ENCODE measurements at regions not wholly inside any gene's neighbourhood (a gene's known extent, or its start where the extent isn't known, plus 50 kb on each side); places are given as distances from the start of the nearest gene placed in this dataset.

DNA sequence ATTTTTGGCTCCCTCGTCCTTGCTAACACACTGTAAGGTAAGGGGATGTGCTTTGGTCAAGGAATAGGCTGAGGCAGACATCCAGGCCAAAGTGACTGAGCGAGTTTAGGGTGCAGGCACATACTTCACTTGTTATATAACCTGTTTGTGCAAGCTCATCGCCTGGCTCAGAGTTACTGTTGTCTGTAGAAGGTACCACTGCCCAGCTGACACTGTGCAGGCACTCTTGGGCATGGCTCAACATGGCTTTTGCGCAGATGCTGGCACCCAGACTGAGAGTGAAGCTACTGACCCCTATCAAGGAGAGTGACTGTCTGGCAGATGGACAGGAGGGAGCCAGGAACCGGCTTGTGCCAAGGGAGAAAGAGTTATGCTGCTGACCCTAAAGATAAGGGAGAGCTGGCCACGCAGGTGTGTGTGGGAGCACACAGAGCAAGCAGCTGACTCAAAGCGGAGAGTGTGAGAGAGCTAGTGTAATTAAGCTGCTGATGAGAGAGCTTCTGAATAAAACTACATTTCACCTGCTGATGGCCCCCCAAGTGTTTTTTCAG, 307.3 kb upstream of the USP24 start:
- CTCF ChIA-PET (ENCODE audit: low intra/inter-chr PET ratio, low total read pairs), result no interaction called here
- H3K4me1 ChIP-seq (ENCODE audit: insufficient read depth, low read length), result peaks cover 43% of the 10 kb centered on the region
- H2AFZ ChIP-seq (ENCODE audit: low read length), result no peak overlapping the region
- no peaks in the 10 kb centered on the region for H3K27me3 ChIP-seq (ENCODE audit: control insufficient read depth in 1 of 2, insufficient read depth in 2 of 2, low read length in 2 of 2)
- peak; percentile 22; the same call in 2 of the 3 replicates for ATAC-seq
- H4K20me1 ChIP-seq (ENCODE audit: insufficient read depth, low read length), result no peaks in the 10 kb centered on the region
- no peak overlapping the region for H3K4me2 ChIP-seq (ENCODE audit: low read depth, low read length)
- no peak overlapping the region for H3K27ac ChIP-seq (ENCODE audit: extremely low read length, insufficient read depth, low read length)
- POLR2A ChIA-PET, result interaction anchor here (1.0 to 1.7 kb wide), 2 partner anchors 8 to 93 kb away, joined by 4 read pairs; no protein-coding TSS in a partner anchor
- FAIRE-seq, result no peak
- 73% methylated on average over 7 of the region's 7 CpGs for WGBS (ENCODE audit: low lambda C conversion rate)
- H3K4me3 ChIP-seq (replicated peaks in 1 of 3; ENCODE audit: insufficient read depth in 1 of 3, low read depth in 2 of 3, low read length in 3 of 3), result no peak overlapping the region
- no peak for TF ChIP-seq EHMT2 (IDR thresholded peaks at IDR 0.05; ENCODE audit: borderline replicate concordance, low read depth, low read length)
- TF ChIP-seq, protein P1, sequence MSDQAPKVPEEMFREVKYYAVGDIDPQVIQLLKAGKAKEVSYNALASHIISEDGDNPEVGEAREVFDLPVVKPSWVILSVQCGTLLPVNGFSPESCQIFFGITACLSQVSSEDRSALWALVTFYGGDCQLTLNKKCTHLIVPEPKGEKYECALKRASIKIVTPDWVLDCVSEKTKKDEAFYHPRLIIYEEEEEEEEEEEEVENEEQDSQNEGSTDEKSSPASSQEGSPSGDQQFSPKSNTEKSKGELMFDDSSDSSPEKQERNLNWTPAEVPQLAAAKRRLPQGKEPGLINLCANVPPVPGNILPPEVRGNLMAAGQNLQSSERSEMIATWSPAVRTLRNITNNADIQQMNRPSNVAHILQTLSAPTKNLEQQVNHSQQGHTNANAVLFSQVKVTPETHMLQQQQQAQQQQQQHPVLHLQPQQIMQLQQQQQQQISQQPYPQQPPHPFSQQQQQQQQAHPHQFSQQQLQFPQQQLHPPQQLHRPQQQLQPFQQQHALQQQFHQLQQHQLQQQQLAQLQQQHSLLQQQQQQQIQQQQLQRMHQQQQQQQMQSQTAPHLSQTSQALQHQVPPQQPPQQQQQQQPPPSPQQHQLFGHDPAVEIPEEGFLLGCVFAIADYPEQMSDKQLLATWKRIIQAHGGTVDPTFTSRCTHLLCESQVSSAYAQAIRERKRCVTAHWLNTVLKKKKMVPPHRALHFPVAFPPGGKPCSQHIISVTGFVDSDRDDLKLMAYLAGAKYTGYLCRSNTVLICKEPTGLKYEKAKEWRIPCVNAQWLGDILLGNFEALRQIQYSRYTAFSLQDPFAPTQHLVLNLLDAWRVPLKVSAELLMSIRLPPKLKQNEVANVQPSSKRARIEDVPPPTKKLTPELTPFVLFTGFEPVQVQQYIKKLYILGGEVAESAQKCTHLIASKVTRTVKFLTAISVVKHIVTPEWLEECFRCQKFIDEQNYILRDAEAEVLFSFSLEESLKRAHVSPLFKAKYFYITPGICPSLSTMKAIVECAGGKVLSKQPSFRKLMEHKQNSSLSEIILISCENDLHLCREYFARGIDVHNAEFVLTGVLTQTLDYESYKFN (CRISPR knock-in tag; conservative IDR thresholded peaks at IDR 0.05), result no peak
- no peak for TF ChIP-seq ZNF430 (CRISPR knock-in tag; IDR thresholded peaks at IDR 0.05)
- no peak for TF ChIP-seq ZNF709 (CRISPR knock-in tag; IDR thresholded peaks at IDR 0.05)
- no peak for TF ChIP-seq MATR3 (CRISPR knock-in tag; IDR thresholded peaks at IDR 0.05)
- no peak for TF ChIP-seq HNF1A (IDR thresholded peaks at IDR 0.05; ENCODE audit: low read depth)
- no peak for TF ChIP-seq HNF1A (CRISPR knock-in tag; IDR thresholded peaks at IDR 0.05; ENCODE audit: borderline replicate concordance)
- no peak for TF ChIP-seq NKX3-1 (CRISPR knock-in tag; IDR thresholded peaks at IDR 0.05)
- TF ChIP-seq MTA1 (CRISPR knock-in tag; IDR thresholded peaks at IDR 0.05; ENCODE audit: borderline replicate concordance), result no peak
- no peak for TF ChIP-seq STAT5B (CRISPR knock-in tag; IDR thresholded peaks at IDR 0.05)
- TF ChIP-seq ZNF816 (CRISPR knock-in tag; IDR thresholded peaks at IDR 0.05; ENCODE audit: borderline replicate concordance), result no peak
- TF ChIP-seq CREB3 (CRISPR knock-in tag; IDR thresholded peaks at IDR 0.05), result no peak
- TF ChIP-seq SNAI1 (CRISPR knock-in tag; IDR thresholded peaks at IDR 0.05; ENCODE audit: borderline replicate concordance), result no peak
- no peak for TF ChIP-seq U2AF2 (IDR thresholded peaks at IDR 0.05; ENCODE audit: low read depth, low read length)
- TF ChIP-seq NR3C1 (CRISPR knock-in tag; IDR thresholded peaks at IDR 0.05), result no peak
- no peaks in the 10 kb centered on the region for H3K36me3 ChIP-seq (replicated peaks in 1 of 2; ENCODE audit: control insufficient read depth in 1 of 2, insufficient read depth in 2 of 2, low read length in 2 of 2)
- no peaks in the 10 kb centered on the region for H3K79me2 ChIP-seq (ENCODE audit: insufficient read depth, low read length)
- H3K9ac ChIP-seq (ENCODE audit: insufficient read depth, low read depth, low read length), result no peak overlapping the region
- DNase-seq (ENCODE audit: low spot score), result no peak
- no peaks in the 10 kb centered on the region for H3K9me3 ChIP-seq (ENCODE audit: low read length)
- in situ Hi-C loops (cut with HindIII; ENCODE audit: extremely low pct_ligation_motif_present, low pct_unique_long_range_greater_than_20kb) (no loop called here), intact Hi-C loops (cut with micrococcal nuclease; ENCODE audit: unreplicated experiment) (no loop called here)
- no TSS peak for BruUV-seq (replicated peaks)
